HCT116 (cell line): ENCODE measurements at regions not wholly inside any gene's neighbourhood (a gene's known extent, or its start where the extent isn't known, plus 50 kb on each side); places are given as distances from the start of the nearest gene placed in this dataset.

Source experiments
- ATAC-seq: fragments of 200-7000 bp; cut with Tn5 transposase; 2 replicates; pipeline ENCODE4 v1.9.1; 2020; ENCODE audit warnings: mild to moderate bottlenecking, moderate library complexity
- BruUV-seq: library from RNA; stranded (reverse); fragments of 400-500 nt; replicated peaks from 2 replicates; lab custom pipeline; 2021; lab: Mats Ljungman, UMichigan
- CTCF ChIA-PET: fragments of 300-600 bp; sonication (Branson Sonifier 250); formaldehyde crosslinking; loops from one replicate; lab custom pipeline; 2021; ENCODE audit warnings: antibody characterized with exemption; lab: Charles Lee
- POLR2A ChIA-PET: fragments of 300-600, 350-600 bp; sonication (Branson Sonifier 250); formaldehyde crosslinking; loops from one replicate; lab custom pipeline; 2021; ENCODE audit warnings: antibody characterized with exemption; lab: Charles Lee
- RAD21 ChIA-PET, 2 experiments: fragments of 300-600 bp; sonication (Branson Sonifier 250); formaldehyde crosslinking; loops; one replicate each; lab custom pipeline; 2023; ENCODE audit warnings: low total read pairs in 2 of 2; ENCODE audit not compliant: uncharacterized antibody in 2 of 2, unreplicated experiment in 2 of 2, low non-redundant PET in 1 of 2; lab: Charles Lee
- DNase-seq: peaks from one replicate; pipeline ENCODE4 v3.0.0-alpha.2; 2010; ENCODE audit warnings: low read depth, low spot score
- H2AFZ ChIP-seq: fragments of 200-600 bp; shearing (Covaris generic), sonication (generic); 2 replicates; pipeline ENCODE4 v1.6.1; 2017; ENCODE audit warnings: low read depth, mixed run types, mixed read lengths, antibody characterized with exemption, low read length; ENCODE audit not compliant: poor library complexity, severe bottlenecking
- H3K27ac ChIP-seq: 2 replicates; pipeline ENCODE4 v1.5.1; 2012; ENCODE audit warnings: low read depth, low read length
- H3K27me3 ChIP-seq: fragments of 200-600 bp; sonication (generic); 2 replicates; pipeline ENCODE4 v1.6.1; 2016; ENCODE audit warnings: mixed run types, low read length, mixed read lengths; ENCODE audit not compliant: insufficient read depth
- H3K36me3 ChIP-seq, 2 experiments: fragments of 200-500 bp in 1 of 2; fragments of 200-600 bp in 1 of 2; sonication (Bioruptor generic) in 1 of 2; sonication (generic) in 1 of 2; 2 replicates each; pipeline versions ENCODE4 v1.5.1 to v1.6.1; 2014 to 2016; ENCODE audit warnings: low read length in 2 of 2, inconsistent platforms in 1 of 2, mixed read lengths in 1 of 2, mixed run types in 1 of 2; ENCODE audit not compliant: insufficient read depth in 2 of 2, control insufficient read depth in 1 of 2
- H3K4me1 ChIP-seq, 2 experiments: fragments of 200-600 bp in 1 of 2; sonication (generic) in 1 of 2; 2 replicates each; pipeline versions ENCODE4 v1.5.1 to v1.6.1; 2012 to 2017; ENCODE audit warnings: low read length in 2 of 2, inconsistent platforms in 1 of 2, mild to moderate bottlenecking in 1 of 2, mixed read lengths in 1 of 2, mixed run types in 1 of 2, moderate library complexity in 1 of 2; ENCODE audit not compliant: insufficient read depth in 2 of 2, control insufficient read depth in 1 of 2
- H3K4me2 ChIP-seq: fragments of 200-600 bp; sonication (generic); 2 replicates; pipeline ENCODE4 v1.6.1; 2017; ENCODE audit warnings: mixed run types, low read length, mixed read lengths
- H3K4me3 ChIP-seq, 2 experiments: fragments of 200-600 bp in 1 of 2; sonication (generic) in 1 of 2; replicated peaks in 1 of 2; 2 replicates each; pipeline ENCODE4 v1.5.1; 2011 to 2016; ENCODE audit warnings: low read length in 2 of 2, control low read depth in 1 of 2, low read depth in 1 of 2, mild to moderate bottlenecking in 1 of 2, mixed read lengths in 1 of 2, mixed run types in 1 of 2
- H3K79me2 ChIP-seq: fragments of 200-600 bp; sonication (generic); 2 replicates; pipeline ENCODE4 v1.6.1; 2017; ENCODE audit warnings: mild to moderate bottlenecking, mixed run types, low read length, moderate library complexity, mixed read lengths; ENCODE audit not compliant: insufficient read depth
- H3K9ac ChIP-seq: fragments of 200-600 bp; sonication (generic); 2 replicates; pipeline ENCODE4 v1.6.1; 2016; ENCODE audit warnings: low read length, mixed read lengths
- H3K9me2 ChIP-seq: fragments of 200-600 bp; sonication (generic), shearing (Covaris generic); 2 replicates; pipeline ENCODE4 v1.6.1; 2017; ENCODE audit warnings: mixed run types, mild to moderate bottlenecking, moderate library complexity; ENCODE audit not compliant: insufficient read depth
- H3K9me3 ChIP-seq, 2 experiments: fragments of 200-500 bp in 1 of 2; fragments of 200-600 bp in 1 of 2; sonication (Bioruptor generic) in 1 of 2; sonication (generic) in 1 of 2; 2 replicates each; pipeline ENCODE4 v1.6.1; 2014 to 2017; ENCODE audit warnings: low read length in 2 of 2, mixed read lengths in 2 of 2, inconsistent platforms in 1 of 2, low read depth in 1 of 2, mild to moderate bottlenecking in 1 of 2, mixed run types in 1 of 2, moderate library complexity in 1 of 2; ENCODE audit not compliant: control insufficient read depth in 1 of 2, insufficient read depth in 1 of 2
- H4K20me1 ChIP-seq: fragments of 200-600 bp; sonication (generic), shearing (Covaris generic); 2 replicates; pipeline ENCODE4 v1.6.1; 2017; ENCODE audit warnings: mixed run types, mild to moderate bottlenecking, moderate library complexity; ENCODE audit not compliant: insufficient read depth
- ATF3 ChIP-seq: IDR thresholded peaks from 2 replicates; pipeline ENCODE4 v1.6.1; 2012
- CBX3 ChIP-seq: IDR thresholded peaks from 2 replicates; pipeline ENCODE4 v1.6.1; 2012; ENCODE audit warnings: low read depth
- CEBPB ChIP-seq: IDR thresholded peaks from 2 replicates; pipeline ENCODE4 v1.6.1; 2012; ENCODE audit warnings: low read depth
- EGR1 ChIP-seq: IDR thresholded peaks from 2 replicates; pipeline ENCODE4 v1.6.1; 2012; ENCODE audit warnings: low read depth
- EZH2 ChIP-seq: fragments of 200-600 bp; sonication (generic); IDR thresholded peaks from 2 replicates; pipeline ENCODE4 v1.6.1; 2017; ENCODE audit warnings: antibody characterized with exemption, mixed run types
- EZH2phosphoT487 ChIP-seq: fragments of 200-600 bp; IDR thresholded peaks from 2 replicates; pipeline ENCODE4 v1.6.1; 2018; ENCODE audit warnings: antibody characterized with exemption, borderline replicate concordance
- FOSL1 ChIP-seq: IDR thresholded peaks from 2 replicates; pipeline ENCODE4 v1.6.1; 2012; ENCODE audit warnings: low read depth
- ZFX ChIP-seq: fragments of 450-650 bp; IDR thresholded peaks from 2 replicates; pipeline ENCODE4 v1.6.1; 2017
- ZNF274 ChIP-seq: fragments of 200-500 bp; sonication (Bioruptor generic); IDR thresholded peaks from 2 replicates; pipeline ENCODE4 v1.6.1; 2014; ENCODE audit warnings: mild to moderate bottlenecking, low read depth, low read length, inconsistent platforms
- intact Hi-C: fragments of 100-400 bp; cut with micrococcal nuclease; formaldehyde crosslinking; loops from 2 replicates; pipeline ENCODE4 v1.10.0; 2022
- TF ChIP-seq, protein P1 (sequence below), 3 experiments: fragments of 200-600 bp in 1 of 3; sonication (generic) in 1 of 3; IDR thresholded peaks in 2 of 3; conservative IDR thresholded peaks in 1 of 3; 2 replicates each; pipeline ENCODE4 v1.5.1; 2012 to 2017; ENCODE audit warnings: low read depth in 2 of 3, low read length in 2 of 3, antibody characterized with exemption in 1 of 3, borderline replicate concordance in 1 of 3, control low read depth in 1 of 3, mild to moderate bottlenecking in 1 of 3, mixed read lengths in 1 of 3, mixed run types in 1 of 3, moderate library complexity in 1 of 3; ENCODE audit not compliant: insufficient read depth in 1 of 3

GRCh38 chr14:98923596-98923995 lies 348.4 kb downstream of the BCL11B start:
- DNase-seq (no peak), ATAC-seq (no peak)
- intact Hi-C loops = no loop called here
- Histone ChIP-seq H3K4me2 (no peak overlapping the region), H3K27me3 (peaks cover 20% of the 10 kb centered on the region; the same call in 1 of the 2 replicates), H3K27ac (no peak overlapping the region), H4K20me1 (no peaks in the 10 kb centered on the region), H3K4me3 (no peak overlapping the region), H3K9me2 (no peaks in the 10 kb centered on the region), H3K4me1 (no peaks in the 10 kb centered on the region), H3K9ac (no peak overlapping the region), H3K9me3 (no peaks in the 10 kb centered on the region), H2AFZ (no peak overlapping the region), H3K36me3 (no peaks in the 10 kb centered on the region), H3K79me2 (no peaks in the 10 kb centered on the region)
- RAD21 ChIA-PET = no interaction called here
- POLR2A ChIA-PET = no interaction called here
- no peak for TF ChIP-seq ZFX
- TF ChIP-seq EGR1 = no peak
- TF ChIP-seq CBX3 = no peak
- TF ChIP-seq, protein P1, sequence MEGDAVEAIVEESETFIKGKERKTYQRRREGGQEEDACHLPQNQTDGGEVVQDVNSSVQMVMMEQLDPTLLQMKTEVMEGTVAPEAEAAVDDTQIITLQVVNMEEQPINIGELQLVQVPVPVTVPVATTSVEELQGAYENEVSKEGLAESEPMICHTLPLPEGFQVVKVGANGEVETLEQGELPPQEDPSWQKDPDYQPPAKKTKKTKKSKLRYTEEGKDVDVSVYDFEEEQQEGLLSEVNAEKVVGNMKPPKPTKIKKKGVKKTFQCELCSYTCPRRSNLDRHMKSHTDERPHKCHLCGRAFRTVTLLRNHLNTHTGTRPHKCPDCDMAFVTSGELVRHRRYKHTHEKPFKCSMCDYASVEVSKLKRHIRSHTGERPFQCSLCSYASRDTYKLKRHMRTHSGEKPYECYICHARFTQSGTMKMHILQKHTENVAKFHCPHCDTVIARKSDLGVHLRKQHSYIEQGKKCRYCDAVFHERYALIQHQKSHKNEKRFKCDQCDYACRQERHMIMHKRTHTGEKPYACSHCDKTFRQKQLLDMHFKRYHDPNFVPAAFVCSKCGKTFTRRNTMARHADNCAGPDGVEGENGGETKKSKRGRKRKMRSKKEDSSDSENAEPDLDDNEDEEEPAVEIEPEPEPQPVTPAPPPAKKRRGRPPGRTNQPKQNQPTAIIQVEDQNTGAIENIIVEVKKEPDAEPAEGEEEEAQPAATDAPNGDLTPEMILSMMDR (IDR thresholded peaks at IDR 0.05 in 2 of 3, conservative IDR thresholded peaks at IDR 0.05 in 1 of 3; ENCODE audit: borderline replicate concordance in 1 of 3, insufficient read depth in 1 of 3, low read depth in 2 of 3, low read length in 2 of 3) = no peak
- TF ChIP-seq FOSL1 = no peak
- no peak for TF ChIP-seq CEBPB
- no peak for TF ChIP-seq EZH2
- no peak for TF ChIP-seq ZNF274
- no peak for TF ChIP-seq ATF3
- TF ChIP-seq EZH2phosphoT487 = no peak
- BruUV-seq = no TSS peak
- CTCF ChIA-PET = no interaction called here
